Liver (tissue), 8 donors: ENCODE measurements at regions not wholly inside any gene's neighbourhood (a gene's known extent, or its start where the extent isn't known, plus 50 kb on each side); places are given as distances from the start of the nearest gene placed in this dataset.

Experiments
- DNase-seq: peaks from one replicate; pipeline ENCODE4 v3.0.0-alpha.2; 2017; ENCODE audit warnings: low spot score
- H3K27ac ChIP-seq, 2 donors: one replicate each; pipeline ENCODE4 v1.7.0; 2013; ENCODE audit warnings: inconsistent platforms in 2 of 2, low read length in 2 of 2, control low read depth in 1 of 2, low read depth in 1 of 2, mild to moderate bottlenecking in 1 of 2
- H3K27me3 ChIP-seq, 4 donors: one replicate each; pipeline versions ENCODE4 v1.6.1 to v1.7.0; 2013; ENCODE audit warnings: low read length in 3 of 4, inconsistent platforms in 1 of 4, mild to moderate bottlenecking in 1 of 4, moderate library complexity in 1 of 4; ENCODE audit not compliant: control insufficient read depth in 4 of 4, insufficient read depth in 4 of 4
- H3K36me3 ChIP-seq, 4 donors: one replicate each; pipeline versions ENCODE4 v1.6.1 to v1.7.0; 2013; ENCODE audit warnings: low read length in 3 of 4, mild to moderate bottlenecking in 3 of 4, low read depth in 1 of 4, moderate library complexity in 1 of 4; ENCODE audit not compliant: control insufficient read depth in 4 of 4, insufficient read depth in 3 of 4
- H3K4me1 ChIP-seq, 4 donors: one replicate each; pipeline versions ENCODE4 v1.6.1 to v1.7.0; 2013; ENCODE audit warnings: low read length in 3 of 4, mild to moderate bottlenecking in 3 of 4, moderate library complexity in 1 of 4; ENCODE audit not compliant: control insufficient read depth in 4 of 4, insufficient read depth in 4 of 4
- H3K4me3 ChIP-seq, 3 donors: one replicate each; pipeline versions ENCODE4 v1.6.1 to v1.7.0; 2013; ENCODE audit warnings: low read length in 3 of 3, control low read depth in 1 of 3, low read depth in 1 of 3, mild to moderate bottlenecking in 1 of 3
- H3K9ac ChIP-seq, 2 donors: one replicate each; pipeline ENCODE4 v1.7.0; 2013; ENCODE audit warnings: low read length in 2 of 2, mild to moderate bottlenecking in 2 of 2, moderate library complexity in 2 of 2, control low read depth in 1 of 2, low read depth in 1 of 2
- H3K9me3 ChIP-seq, 4 donors: one replicate each; pipeline versions ENCODE4 v1.6.1 to v1.7.0; 2013; ENCODE audit warnings: low read length in 3 of 4; ENCODE audit not compliant: control insufficient read depth in 4 of 4
- CTCF ChIP-seq: fragments of 150-350 bp; IDR thresholded peaks from 2 replicates; pipeline ENCODE4 v1.5.1; 2017; ENCODE audit warnings: improper control_type of control experiment, low read depth, low read length; ENCODE audit not compliant: missing input control
- FOXA1 ChIP-seq: IDR thresholded peaks from 2 replicates; pipeline ENCODE4 v1.6.1; 2016; ENCODE audit warnings: antibody characterized with exemption
- FOXA2 ChIP-seq: IDR thresholded peaks from 2 replicates; pipeline ENCODE4 v1.6.1; 2016; ENCODE audit warnings: antibody characterized with exemption
- GABPA ChIP-seq, 2 donors: IDR thresholded peaks in 1 of 2; conservative IDR thresholded peaks in 1 of 2; 2 replicates each; pipeline ENCODE4 v1.6.1; 2016; ENCODE audit warnings: antibody characterized with exemption in 2 of 2, mild to moderate bottlenecking in 1 of 2, moderate library complexity in 1 of 2
- HNF4A ChIP-seq, 2 donors: conservative IDR thresholded peaks; 2 replicates each; pipeline ENCODE4 v1.6.1; 2016; ENCODE audit warnings: antibody characterized with exemption in 2 of 2, mild to moderate bottlenecking in 2 of 2
- HNF4G ChIP-seq: IDR thresholded peaks from 2 replicates; pipeline ENCODE4 v1.6.1; 2016; ENCODE audit warnings: antibody characterized with exemption
- MAX ChIP-seq: IDR thresholded peaks from 2 replicates; pipeline ENCODE4 v1.6.1; 2016; ENCODE audit warnings: antibody characterized with exemption
- NR2F2 ChIP-seq: IDR thresholded peaks from 2 replicates; pipeline ENCODE4 v1.6.1; 2016; ENCODE audit warnings: antibody characterized with exemption
- RAD21 ChIP-seq, 2 donors: IDR thresholded peaks; 2 replicates each; pipeline ENCODE4 v1.6.1; 2016; ENCODE audit warnings: antibody characterized with exemption in 2 of 2, mild to moderate bottlenecking in 2 of 2
- REST ChIP-seq: IDR thresholded peaks from 2 replicates; pipeline ENCODE4 v1.6.1; 2016; ENCODE audit warnings: antibody characterized with exemption, mild to moderate bottlenecking
- RXRA ChIP-seq, 2 donors: IDR thresholded peaks; 2 replicates each; pipeline ENCODE4 v1.6.1; 2017 to 2018; ENCODE audit warnings: antibody characterized with exemption in 2 of 2, mild to moderate bottlenecking in 1 of 2
- SP1 ChIP-seq: IDR thresholded peaks from 2 replicates; pipeline ENCODE4 v1.6.1; 2018; ENCODE audit warnings: antibody characterized with exemption, mild to moderate bottlenecking
- TAF1 ChIP-seq: conservative IDR thresholded peaks from 2 replicates; pipeline ENCODE4 v1.6.1; 2016; ENCODE audit warnings: antibody characterized with exemption, mild to moderate bottlenecking
- YY1 ChIP-seq: IDR thresholded peaks from 2 replicates; pipeline ENCODE4 v1.6.1; 2016; ENCODE audit warnings: antibody characterized with exemption, mild to moderate bottlenecking
- ZBTB33 ChIP-seq: IDR thresholded peaks from 2 replicates; pipeline ENCODE4 v1.6.1; 2016; ENCODE audit warnings: antibody characterized with exemption
- WGBS: extraction: QIAGEN DNeasy Blood & Tissue Kit; methylation state at CpG from one replicate; pipeline ENCODE4 v1.1.7; 2013; 5-methylcytosine and 5-hydroxymethylcytosine counted together
- donor health status: healthy.
- donor health status: healthy.
- donor health status: healthy.
- donor health status: healthy.
- donor health status: healthy.

GRCh38 chr13:50706505-50706904 is 137.0 kb downstream of the DLEU7 start:
- Histone ChIP-seq H3K4me1 (no peaks in the 10 kb centered on the region), H3K27ac (no peak overlapping the region), H3K27me3 (no peaks in the 10 kb centered on the region), H3K36me3 (no peaks in the 10 kb centered on the region), H3K4me3 (no peak overlapping the region), H3K9me3 (no peaks in the 10 kb centered on the region), H3K9ac (no peak overlapping the region)
- WGBS = 91% methylated on average over 2 of the region's 2 CpGs
- no peak for DNase-seq
- TF ChIP-seq CTCF = no peak
- no peak for TF ChIP-seq ZBTB33
- TF ChIP-seq RAD21 (IDR thresholded peaks at IDR 0.05) = no peak
- no peak for TF ChIP-seq GABPA (IDR thresholded peaks at IDR 0.05 in 1 of 2, conservative IDR thresholded peaks at IDR 0.05 in 1 of 2)
- TF ChIP-seq MAX = no peak
- no peak for TF ChIP-seq HNF4G
- TF ChIP-seq RXRA (IDR thresholded peaks at IDR 0.05) = no peak
- TF ChIP-seq REST = no peak
- TF ChIP-seq NR2F2 = no peak

GRCh38 chr13:50707628-50708027 is 135.9 kb downstream of the DLEU7 start:
- WGBS = 67% methylated on average over 1 of the region's 1 CpG
- H3K9ac ChIP-seq = no peak overlapping the region
- no peaks in the 10 kb centered on the region for H3K36me3 ChIP-seq
- H3K4me1 ChIP-seq = no peaks in the 10 kb centered on the region
- no peak overlapping the region for H3K4me3 ChIP-seq
- H3K9me3 ChIP-seq = no peaks in the 10 kb centered on the region
- H3K27me3 ChIP-seq = no peaks in the 10 kb centered on the region
- no peak for DNase-seq
- H3K27ac ChIP-seq = no peak overlapping the region
- no peak for TF ChIP-seq CTCF
- TF ChIP-seq RXRA (IDR thresholded peaks at IDR 0.05) = no peak
- TF ChIP-seq MAX = no peak
- TF ChIP-seq FOXA2 = no peak
- TF ChIP-seq HNF4G = no peak
- TF ChIP-seq HNF4A (conservative IDR thresholded peaks at IDR 0.05) = no peak
- no peak for TF ChIP-seq REST
- no peak for TF ChIP-seq TAF1
- TF ChIP-seq SP1 = no peak
- no peak for TF ChIP-seq GABPA (IDR thresholded peaks at IDR 0.05 in 1 of 2, conservative IDR thresholded peaks at IDR 0.05 in 1 of 2)
- TF ChIP-seq RAD21 (IDR thresholded peaks at IDR 0.05) = no peak
- no peak for TF ChIP-seq NR2F2
- no peak for TF ChIP-seq YY1
- no peak for TF ChIP-seq FOXA1
- TF ChIP-seq ZBTB33 = no peak
